HEK293T (cell line): ENCODE measurements at regions not wholly inside any gene's neighbourhood (a gene's known extent, or its start where the extent isn't known, plus 50 kb on each side); places are given as distances from the start of the nearest gene placed in this dataset.

ENCODE experiments used
- BHLHE40 ChIP-seq: fragments of 450-650 bp; IDR thresholded peaks from 2 replicates; pipeline ENCODE4 v1.6.1; 2016; ENCODE audit warnings: mild to moderate bottlenecking, moderate library complexity, borderline replicate concordance
- CTBP1 ChIP-seq: fragments of 450-650 bp; IDR thresholded peaks from 2 replicates; pipeline ENCODE4 v1.6.1; 2016; ENCODE audit warnings: borderline replicate concordance
- ELF4 ChIP-seq: fragments of 450-650 bp; IDR thresholded peaks from 2 replicates; pipeline ENCODE4 v1.6.1; 2017; ENCODE audit warnings: antibody characterized with exemption
- FOXA1 ChIP-seq: fragments of 450-650 bp; IDR thresholded peaks from 2 replicates; pipeline ENCODE4 v1.6.1; 2016; ENCODE audit warnings: mild to moderate bottlenecking
- FOXM1 ChIP-seq: fragments of 450-650 bp; IDR thresholded peaks from 2 replicates; pipeline ENCODE4 v1.6.1; 2017; ENCODE audit warnings: mild to moderate bottlenecking, borderline replicate concordance
- HDGF ChIP-seq: fragments of 450-650 bp; IDR thresholded peaks from 2 replicates; pipeline ENCODE4 v1.6.1; 2017; ENCODE audit warnings: antibody characterized with exemption, borderline replicate concordance
- LEF1 ChIP-seq: fragments of 450-650 bp; IDR thresholded peaks from 2 replicates; pipeline ENCODE4 v1.6.1; 2017; ENCODE audit warnings: mild to moderate bottlenecking, borderline replicate concordance
- SP1 ChIP-seq: fragments of 450-650 bp; IDR thresholded peaks from 2 replicates; pipeline ENCODE4 v1.6.1; 2017
- SUZ12 ChIP-seq: fragments of 450-650 bp; IDR thresholded peaks from 2 replicates; pipeline ENCODE4 v1.6.1; 2016; ENCODE audit warnings: mild to moderate bottlenecking
- TARDBP ChIP-seq: fragments of 450-650 bp; IDR thresholded peaks from 2 replicates; pipeline ENCODE4 v1.6.1; 2016

- TF ChIP-seq FOXA1 (no peak), SP1 (no peak), BHLHE40 (no peak), FOXM1 (no peak), LEF1 (no peak), SUZ12 (no peak), ELF4 (no peak), TARDBP (no peak), HDGF (no peak), CTBP1 (no peak)
Measured at GRCh38 chr16:51538707-51539498, 387.8 kb upstream of the SALL1 start.
